ENCODE measurements at regions not wholly inside any gene's neighbourhood (a gene's known extent, or its start where the extent isn't known, plus 50 kb on each side); places are given as distances from the start of the nearest gene placed in this dataset.

DNA sequence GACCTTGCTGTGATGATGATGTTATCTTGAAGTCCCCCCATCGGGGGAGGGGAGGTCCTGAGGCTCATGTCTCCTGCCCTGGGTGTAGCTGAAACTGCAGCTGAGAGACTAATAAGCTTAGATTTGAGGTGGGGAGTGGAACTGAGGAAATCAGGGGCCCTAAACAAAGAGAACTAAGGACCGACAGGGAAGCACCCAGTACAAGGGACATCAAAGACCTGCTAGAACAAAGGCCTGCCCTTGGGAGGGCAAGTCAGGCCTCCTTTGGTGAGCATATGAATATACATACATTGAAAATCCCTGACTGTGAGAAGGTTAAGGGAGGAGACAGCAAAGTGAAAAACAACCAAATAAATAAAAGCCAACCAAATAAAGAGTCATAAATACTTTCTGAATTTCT is 1132.5 kb upstream of the CELF4 start:
- Histone ChIP-seq H3K9me3 (ENCODE audit: control insufficient read depth in 4 of 4, low read length in 3 of 4) (no peaks in the 10 kb centered on the region), H3K27me3 (ENCODE audit: control insufficient read depth in 4 of 4, insufficient read depth in 4 of 4, low read length in 3 of 4) (no peaks in the 10 kb centered on the region), H3K4me3 (ENCODE audit: low read depth in 1 of 3, low read length in 3 of 3) (no peak overlapping the region), H3K27ac (ENCODE audit: low read depth in 1 of 2, low read length in 2 of 2) (no peak overlapping the region), H3K9ac (ENCODE audit: low read depth in 1 of 2, low read length in 2 of 2) (no peak overlapping the region), H3K4me1 (ENCODE audit: control insufficient read depth in 4 of 4, insufficient read depth in 4 of 4, low read length in 3 of 4) (no peaks in the 10 kb centered on the region), H3K36me3 (ENCODE audit: control insufficient read depth in 4 of 4, insufficient read depth in 3 of 4, low read depth in 1 of 4, low read length in 3 of 4) (no peaks in the 10 kb centered on the region)
- 33% methylated on average over 2 of the region's 2 CpGs for WGBS
- DNase-seq (ENCODE audit: low spot score): no peak
- no peak for TF ChIP-seq EGR1 (IDR thresholded peaks at IDR 0.05; ENCODE audit: low read depth in 2 of 2)
- TF ChIP-seq, protein P1, sequence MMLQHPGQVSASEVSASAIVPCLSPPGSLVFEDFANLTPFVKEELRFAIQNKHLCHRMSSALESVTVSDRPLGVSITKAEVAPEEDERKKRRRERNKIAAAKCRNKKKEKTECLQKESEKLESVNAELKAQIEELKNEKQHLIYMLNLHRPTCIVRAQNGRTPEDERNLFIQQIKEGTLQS (IDR thresholded peaks at IDR 0.05): no peak

- Histone ChIP-seq H3K9ac (ENCODE audit: low read depth in 1 of 2, low read length in 2 of 2) (no peak overlapping the region), H3K4me1 (ENCODE audit: control insufficient read depth in 4 of 4, insufficient read depth in 4 of 4, low read length in 3 of 4) (no peaks in the 10 kb centered on the region), H3K4me3 (ENCODE audit: low read depth in 1 of 3, low read length in 3 of 3) (no peak overlapping the region), H3K27ac (ENCODE audit: low read depth in 1 of 2, low read length in 2 of 2) (no peak overlapping the region), H3K27me3 (ENCODE audit: control insufficient read depth in 4 of 4, insufficient read depth in 4 of 4, low read length in 3 of 4) (no peaks in the 10 kb centered on the region), H3K9me3 (ENCODE audit: control insufficient read depth in 4 of 4, low read length in 3 of 4) (no peaks in the 10 kb centered on the region), H3K36me3 (ENCODE audit: control insufficient read depth in 4 of 4, insufficient read depth in 3 of 4, low read depth in 1 of 4, low read length in 3 of 4) (no peaks in the 10 kb centered on the region)
- TF ChIP-seq RXRA (IDR thresholded peaks at IDR 0.05) (no peak), GABPA (IDR thresholded peaks at IDR 0.05 in 1 of 2, conservative IDR thresholded peaks at IDR 0.05 in 1 of 2) (no peak), EGR1 (IDR thresholded peaks at IDR 0.05; ENCODE audit: low read depth in 2 of 2) (no peak), HNF4G (IDR thresholded peaks at IDR 0.05) (no peak), YY1 (IDR thresholded peaks at IDR 0.05) (no peak), NR2F2 (IDR thresholded peaks at IDR 0.05) (no peak), SP1 (IDR thresholded peaks at IDR 0.05) (no peak), FOXA1 (IDR thresholded peaks at IDR 0.05) (no peak), FOXA2 (IDR thresholded peaks at IDR 0.05) (no peak)
- TF ChIP-seq, protein P2, sequence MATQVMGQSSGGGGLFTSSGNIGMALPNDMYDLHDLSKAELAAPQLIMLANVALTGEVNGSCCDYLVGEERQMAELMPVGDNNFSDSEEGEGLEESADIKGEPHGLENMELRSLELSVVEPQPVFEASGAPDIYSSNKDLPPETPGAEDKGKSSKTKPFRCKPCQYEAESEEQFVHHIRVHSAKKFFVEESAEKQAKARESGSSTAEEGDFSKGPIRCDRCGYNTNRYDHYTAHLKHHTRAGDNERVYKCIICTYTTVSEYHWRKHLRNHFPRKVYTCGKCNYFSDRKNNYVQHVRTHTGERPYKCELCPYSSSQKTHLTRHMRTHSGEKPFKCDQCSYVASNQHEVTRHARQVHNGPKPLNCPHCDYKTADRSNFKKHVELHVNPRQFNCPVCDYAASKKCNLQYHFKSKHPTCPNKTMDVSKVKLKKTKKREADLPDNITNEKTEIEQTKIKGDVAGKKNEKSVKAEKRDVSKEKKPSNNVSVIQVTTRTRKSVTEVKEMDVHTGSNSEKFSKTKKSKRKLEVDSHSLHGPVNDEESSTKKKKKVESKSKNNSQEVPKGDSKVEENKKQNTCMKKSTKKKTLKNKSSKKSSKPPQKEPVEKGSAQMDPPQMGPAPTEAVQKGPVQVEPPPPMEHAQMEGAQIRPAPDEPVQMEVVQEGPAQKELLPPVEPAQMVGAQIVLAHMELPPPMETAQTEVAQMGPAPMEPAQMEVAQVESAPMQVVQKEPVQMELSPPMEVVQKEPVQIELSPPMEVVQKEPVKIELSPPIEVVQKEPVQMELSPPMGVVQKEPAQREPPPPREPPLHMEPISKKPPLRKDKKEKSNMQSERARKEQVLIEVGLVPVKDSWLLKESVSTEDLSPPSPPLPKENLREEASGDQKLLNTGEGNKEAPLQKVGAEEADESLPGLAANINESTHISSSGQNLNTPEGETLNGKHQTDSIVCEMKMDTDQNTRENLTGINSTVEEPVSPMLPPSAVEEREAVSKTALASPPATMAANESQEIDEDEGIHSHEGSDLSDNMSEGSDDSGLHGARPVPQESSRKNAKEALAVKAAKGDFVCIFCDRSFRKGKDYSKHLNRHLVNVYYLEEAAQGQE (IDR thresholded peaks at IDR 0.05): no peak
- TF ChIP-seq, protein P1 (IDR thresholded peaks at IDR 0.05): no peak
- TF ChIP-seq, protein P3, sequence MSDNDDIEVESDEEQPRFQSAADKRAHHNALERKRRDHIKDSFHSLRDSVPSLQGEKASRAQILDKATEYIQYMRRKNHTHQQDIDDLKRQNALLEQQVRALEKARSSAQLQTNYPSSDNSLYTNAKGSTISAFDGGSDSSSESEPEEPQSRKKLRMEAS (IDR thresholded peaks at IDR 0.05): no peak
- WGBS: 58% methylated on average over 5 of the region's 5 CpGs
- DNase-seq (ENCODE audit: low spot score): no peak
Observed at GRCh38 chr18:38695559-38696280, 1130.1 kb upstream of the CELF4 start.

GRCh38 chr18:38693104-38693503 is 1127.5 kb upstream of the CELF4 start:
- H3K4me3 ChIP-seq (ENCODE audit: low read depth in 1 of 3, low read length in 3 of 3): no peak overlapping the region
- H3K4me1 ChIP-seq (ENCODE audit: control insufficient read depth in 4 of 4, insufficient read depth in 4 of 4, low read length in 3 of 4): no peaks in the 10 kb centered on the region
- no peak for DNase-seq (ENCODE audit: low spot score)
- no peak overlapping the region for H3K27ac ChIP-seq (ENCODE audit: low read depth in 1 of 2, low read length in 2 of 2)
- no peaks in the 10 kb centered on the region for H3K27me3 ChIP-seq (ENCODE audit: control insufficient read depth in 4 of 4, insufficient read depth in 4 of 4, low read length in 3 of 4)
- WGBS: 55% methylated on average over 5 of the region's 5 CpGs
- no peaks in the 10 kb centered on the region for H3K9me3 ChIP-seq (ENCODE audit: control insufficient read depth in 4 of 4, low read length in 3 of 4)
- no peaks in the 10 kb centered on the region for H3K36me3 ChIP-seq (ENCODE audit: control insufficient read depth in 4 of 4, insufficient read depth in 3 of 4, low read depth in 1 of 4, low read length in 3 of 4)
- no peak overlapping the region for H3K9ac ChIP-seq (ENCODE audit: low read depth in 1 of 2, low read length in 2 of 2)
- TF ChIP-seq JUND (IDR thresholded peaks at IDR 0.05): no peak
- no peak for TF ChIP-seq TAF1 (conservative IDR thresholded peaks at IDR 0.05)
- TF ChIP-seq YY1 (IDR thresholded peaks at IDR 0.05): no peak
- TF ChIP-seq, protein P2 (IDR thresholded peaks at IDR 0.05): no peak
- TF ChIP-seq RXRA (IDR thresholded peaks at IDR 0.05): no peak
- TF ChIP-seq CTCF (IDR thresholded peaks at IDR 0.05; ENCODE audit: low read depth, low read length, missing input control): no peak
- no peak for TF ChIP-seq HNF4G (IDR thresholded peaks at IDR 0.05)
- no peak for TF ChIP-seq NR2F2 (IDR thresholded peaks at IDR 0.05)
- TF ChIP-seq GABPA (IDR thresholded peaks at IDR 0.05 in 1 of 2, conservative IDR thresholded peaks at IDR 0.05 in 1 of 2): no peak

Data from liver (tissue), 8 donors.